ENCODE measurements at regions not wholly inside any gene's neighbourhood (a gene's known extent, or its start where the extent isn't known, plus 50 kb on each side); places are given as distances from the start of the nearest gene placed in this dataset.
A peak's percentile ranks its signal among the peaks of the same experiment; 100 is the strongest.

DNA sequence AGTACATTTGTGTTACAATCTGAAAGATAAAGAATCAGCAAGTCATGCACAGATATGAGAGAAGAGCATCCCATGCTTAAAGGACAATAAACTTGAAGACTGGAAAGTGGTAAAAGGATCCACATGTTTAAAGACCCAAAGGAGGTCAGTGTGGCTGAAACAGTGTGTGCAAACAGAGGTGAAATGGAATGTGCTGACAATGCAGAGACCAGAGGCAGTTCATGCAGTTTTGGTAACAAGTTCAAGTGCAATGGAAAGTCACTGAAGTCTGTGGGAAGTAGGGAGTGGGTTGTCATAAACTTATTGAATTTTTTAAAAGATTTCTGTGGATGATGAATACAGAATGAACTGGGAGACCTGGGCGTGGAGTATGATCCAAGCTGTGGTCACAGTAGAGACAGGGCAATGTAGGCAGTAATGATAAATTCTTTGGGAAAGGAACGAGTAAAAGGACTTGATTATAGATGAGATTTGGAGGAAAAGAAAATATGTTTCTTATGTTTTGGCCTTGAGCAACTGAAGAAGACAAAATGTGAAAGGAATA, 408.0 kb downstream of the HGF start:
- CTCF ChIA-PET (ENCODE audit: low intra/inter-chr PET ratio, low total read pairs), result no interaction called here
- FAIRE-seq (no peak), ATAC-seq (no peak), DNase-seq (ENCODE audit: low spot score) (no peak)
- no TSS peak for BruUV-seq (replicated peaks)
- H3K4me3 ChIP-seq (replicated peaks in 1 of 3; ENCODE audit: insufficient read depth in 1 of 3, low read depth in 2 of 3, low read length in 3 of 3), result no peak overlapping the region
- WGBS (ENCODE audit: low lambda C conversion rate), result 1% methylated on average over 2 of the region's 2 CpGs
- no peaks in the 10 kb centered on the region for H3K79me2 ChIP-seq (ENCODE audit: insufficient read depth, low read length)
- H3K9ac ChIP-seq (ENCODE audit: insufficient read depth, low read depth, low read length), result no peak overlapping the region
- no peaks in the 10 kb centered on the region for H3K9me3 ChIP-seq (ENCODE audit: low read length)
- TF ChIP-seq MAFF (IDR thresholded peaks at IDR 0.05; ENCODE audit: low read depth, low read length) (peak; percentile 58), MAFK (conservative IDR thresholded peaks at IDR 0.05 in 1 of 2, IDR thresholded peaks at IDR 0.05 in 1 of 2; ENCODE audit: low read length in 2 of 2) (peak; percentile 48 to 77; a peak in 3 of 4 replicates), GATAD2A (CRISPR knock-in tag; IDR thresholded peaks at IDR 0.05) (no peak)
- H3K36me3 ChIP-seq (replicated peaks in 1 of 2; ENCODE audit: control insufficient read depth in 1 of 2, insufficient read depth in 2 of 2, low read length in 2 of 2), result no peaks in the 10 kb centered on the region
- no peaks in the 10 kb centered on the region for H3K27me3 ChIP-seq (ENCODE audit: control insufficient read depth in 1 of 2, insufficient read depth in 2 of 2, low read length in 2 of 2)
- intact Hi-C loops (cut with micrococcal nuclease; ENCODE audit: unreplicated experiment), result no loop called here
- POLR2A ChIA-PET, result no interaction called here
- H4K20me1 ChIP-seq (ENCODE audit: insufficient read depth, low read length), result no peaks in the 10 kb centered on the region
- H3K4me1 ChIP-seq (ENCODE audit: insufficient read depth, low read length), result no peaks in the 10 kb centered on the region
- no peak overlapping the region for H3K27ac ChIP-seq (ENCODE audit: extremely low read length, insufficient read depth, low read length)
- in situ Hi-C loops (cut with HindIII; ENCODE audit: extremely low pct_ligation_motif_present, low pct_unique_long_range_greater_than_20kb), result no loop called here
- no peak overlapping the region for H2AFZ ChIP-seq (ENCODE audit: low read length)
- no peak overlapping the region for H3K4me2 ChIP-seq (ENCODE audit: low read depth, low read length)

GRCh38 chr7:81355911-81356310, 413.9 kb downstream of the HGF start:
- Histone ChIP-seq H3K27ac (ENCODE audit: extremely low read length, insufficient read depth, low read length) (no peak overlapping the region), H3K9ac (ENCODE audit: insufficient read depth, low read depth, low read length) (no peak overlapping the region), H3K27me3 (ENCODE audit: control insufficient read depth in 1 of 2, insufficient read depth in 2 of 2, low read length in 2 of 2) (no peaks in the 10 kb centered on the region), H3K36me3 (replicated peaks in 1 of 2; ENCODE audit: control insufficient read depth in 1 of 2, insufficient read depth in 2 of 2, low read length in 2 of 2) (no peaks in the 10 kb centered on the region), H3K9me3 (ENCODE audit: low read length) (no peaks in the 10 kb centered on the region), H3K4me2 (ENCODE audit: low read depth, low read length) (no peak overlapping the region), H2AFZ (ENCODE audit: low read length) (no peak overlapping the region), H4K20me1 (ENCODE audit: insufficient read depth, low read length) (no peaks in the 10 kb centered on the region), H3K79me2 (ENCODE audit: insufficient read depth, low read length) (no peaks in the 10 kb centered on the region), H3K4me1 (ENCODE audit: insufficient read depth, low read length) (no peaks in the 10 kb centered on the region), H3K4me3 (replicated peaks in 1 of 3; ENCODE audit: insufficient read depth in 1 of 3, low read depth in 2 of 3, low read length in 3 of 3) (no peak overlapping the region)
- in situ Hi-C loops (cut with HindIII; ENCODE audit: extremely low pct_ligation_motif_present, low pct_unique_long_range_greater_than_20kb), result no loop called here
- TF ChIP-seq MXD3 (CRISPR knock-in tag; IDR thresholded peaks at IDR 0.05) (no peak), TRAFD1 (CRISPR knock-in tag; IDR thresholded peaks at IDR 0.05; ENCODE audit: borderline replicate concordance) (no peak), KDM2A (CRISPR knock-in tag; IDR thresholded peaks at IDR 0.05; ENCODE audit: borderline replicate concordance, low read depth) (no peak), BRD4 (CRISPR knock-in tag; IDR thresholded peaks at IDR 0.05) (no peak)
- TF ChIP-seq, protein P1, sequence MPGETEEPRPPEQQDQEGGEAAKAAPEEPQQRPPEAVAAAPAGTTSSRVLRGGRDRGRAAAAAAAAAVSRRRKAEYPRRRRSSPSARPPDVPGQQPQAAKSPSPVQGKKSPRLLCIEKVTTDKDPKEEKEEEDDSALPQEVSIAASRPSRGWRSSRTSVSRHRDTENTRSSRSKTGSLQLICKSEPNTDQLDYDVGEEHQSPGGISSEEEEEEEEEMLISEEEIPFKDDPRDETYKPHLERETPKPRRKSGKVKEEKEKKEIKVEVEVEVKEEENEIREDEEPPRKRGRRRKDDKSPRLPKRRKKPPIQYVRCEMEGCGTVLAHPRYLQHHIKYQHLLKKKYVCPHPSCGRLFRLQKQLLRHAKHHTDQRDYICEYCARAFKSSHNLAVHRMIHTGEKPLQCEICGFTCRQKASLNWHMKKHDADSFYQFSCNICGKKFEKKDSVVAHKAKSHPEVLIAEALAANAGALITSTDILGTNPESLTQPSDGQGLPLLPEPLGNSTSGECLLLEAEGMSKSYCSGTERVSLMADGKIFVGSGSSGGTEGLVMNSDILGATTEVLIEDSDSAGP (CRISPR knock-in tag; IDR thresholded peaks at IDR 0.05; ENCODE audit: borderline replicate concordance), result no peak
- WGBS (ENCODE audit: low lambda C conversion rate), result 33% methylated on average over 2 of the region's 2 CpGs
- ChIA-PET CTCF (ENCODE audit: low intra/inter-chr PET ratio, low total read pairs) (no interaction called here), POLR2A (no interaction called here)
- ATAC-seq (no peak), DNase-seq (ENCODE audit: low spot score) (no peak), FAIRE-seq (no peak)
- no TSS peak for BruUV-seq (replicated peaks)
- intact Hi-C loops (cut with micrococcal nuclease; ENCODE audit: unreplicated experiment), result no loop called here

Measured in HepG2 (cell line).